HG02852 (cell line): ENCODE measurements at regions not wholly inside any gene's neighbourhood (a gene's known extent, or its start where the extent isn't known, plus 50 kb on each side); places are given as distances from the start of the nearest gene placed in this dataset.

Experiments
- ATAC-seq: cut with Tn5 transposase; IDR thresholded peaks from one replicate; pipeline ENCODE4 v1.9.1; 2021; ENCODE audit warnings: mild to moderate bottlenecking, moderate library complexity; ENCODE audit not compliant: unreplicated experiment

GRCh38 chr10:121405953-121406352, 192.3 kb downstream of the FGFR2 start:
- ATAC-seq: no peak

DNA sequence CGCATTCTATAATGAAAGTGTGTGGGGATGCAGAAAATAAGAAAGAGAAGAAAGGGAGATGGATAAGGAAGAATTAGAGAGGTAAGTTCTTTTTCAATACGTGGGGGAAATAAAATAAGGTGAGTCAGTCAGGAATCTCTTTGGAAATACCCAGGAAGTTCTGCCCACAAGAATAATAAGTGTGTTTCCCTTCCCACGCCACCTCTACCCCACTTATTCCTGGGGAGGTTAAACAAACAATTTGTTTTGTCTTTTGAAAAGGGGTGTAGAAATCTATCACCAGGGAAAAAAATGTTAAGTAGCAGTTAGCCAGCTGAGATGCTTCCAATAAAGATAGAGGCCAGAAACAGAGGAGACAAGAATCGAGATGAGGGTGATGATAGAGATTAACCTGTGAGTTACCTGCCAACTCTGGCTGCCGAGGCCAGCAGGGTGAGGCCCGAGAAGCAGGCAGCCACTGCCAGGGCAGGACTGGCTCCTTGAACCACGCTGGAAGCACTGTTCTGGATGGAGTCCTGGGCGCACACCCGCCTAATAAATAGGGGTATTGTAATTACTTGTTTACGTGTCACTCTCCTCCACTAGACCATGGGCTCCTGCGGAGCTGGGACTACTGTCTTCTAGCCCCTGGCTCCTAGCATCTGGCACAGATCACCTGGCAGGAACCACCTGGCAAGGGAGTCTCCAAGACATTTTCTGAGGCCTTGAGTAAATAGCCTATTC, 191.3 kb downstream of the FGFR2 start:
- no peak for ATAC-seq

DNA sequence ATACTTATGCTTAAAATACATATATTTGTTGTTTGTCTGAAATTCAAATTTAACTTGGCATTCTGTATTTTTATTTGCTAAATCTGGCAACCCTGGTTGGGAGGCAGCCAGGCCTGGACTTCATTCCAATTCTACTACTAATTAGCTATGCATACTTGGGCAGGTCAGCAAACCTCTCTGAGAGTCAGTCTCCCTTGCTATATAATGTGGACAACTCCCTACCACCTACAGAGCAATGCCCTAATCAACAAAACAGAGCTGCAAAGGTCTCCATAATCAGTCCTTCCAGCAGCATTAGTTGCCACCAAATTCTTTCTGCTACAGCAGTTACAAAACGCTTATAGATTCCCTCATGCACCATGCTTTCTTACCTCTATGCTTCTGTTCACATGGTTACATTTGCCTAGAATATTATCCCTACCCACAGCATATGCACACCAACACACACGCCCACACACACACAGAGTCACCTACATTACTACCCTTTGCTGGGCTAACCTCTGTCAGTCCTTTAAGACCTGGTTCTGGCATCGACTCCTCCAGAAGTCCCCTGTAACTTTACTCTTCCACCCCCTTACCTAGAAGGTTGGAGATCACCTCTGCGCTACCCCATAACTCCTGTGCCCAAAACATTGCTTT, 188.7 kb downstream of the FGFR2 start:
- ATAC-seq: no peak

DNA sequence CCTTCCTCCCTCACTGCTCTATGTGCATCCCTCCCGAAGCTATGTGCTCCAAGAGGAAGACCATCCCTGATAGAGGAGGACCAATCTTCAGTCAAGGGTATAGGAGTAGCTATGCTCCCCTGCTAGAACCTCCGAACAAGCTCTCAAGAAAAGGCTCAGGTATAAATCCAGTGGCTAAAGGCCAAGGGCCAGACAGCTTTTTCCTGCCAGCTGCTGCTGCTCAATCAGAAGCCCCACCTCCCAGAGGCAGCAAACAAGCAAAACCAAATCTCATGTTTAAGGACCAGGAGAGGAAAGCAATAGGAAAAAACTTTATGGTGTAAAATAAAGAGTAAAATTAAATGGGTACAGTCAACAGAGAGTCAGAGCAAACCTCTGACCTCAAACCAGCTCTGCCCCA, 187.2 kb downstream of the FGFR2 start:
- ATAC-seq: no peak

- no peak for ATAC-seq
Observed at GRCh38 chr10:121413951-121414350, 184.3 kb downstream of the FGFR2 start.

- ATAC-seq: no peak
Observed at GRCh38 chr10:121414366-121415062, 183.7 kb downstream of the FGFR2 start.

DNA sequence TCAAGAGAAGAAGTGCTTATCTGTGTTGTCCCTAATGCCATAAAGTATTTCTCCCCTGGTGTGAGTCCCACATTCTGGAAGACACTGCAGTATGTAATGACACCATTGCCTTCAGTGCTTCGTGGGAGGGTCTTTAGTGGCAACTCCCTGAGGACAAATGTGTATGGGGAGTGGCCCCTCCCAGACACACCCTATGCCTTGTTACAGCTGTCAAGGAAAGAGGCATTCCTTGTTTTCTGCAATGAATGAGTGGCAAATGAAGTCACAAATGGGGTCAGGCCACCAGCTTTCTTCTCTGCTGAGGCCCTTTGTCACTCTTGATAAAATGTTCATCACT, 183.2 kb downstream of the FGFR2 start:
- no peak for ATAC-seq

- no peak for ATAC-seq
Observed at GRCh38 chr10:121416071-121416470, 182.2 kb downstream of the FGFR2 start.

DNA sequence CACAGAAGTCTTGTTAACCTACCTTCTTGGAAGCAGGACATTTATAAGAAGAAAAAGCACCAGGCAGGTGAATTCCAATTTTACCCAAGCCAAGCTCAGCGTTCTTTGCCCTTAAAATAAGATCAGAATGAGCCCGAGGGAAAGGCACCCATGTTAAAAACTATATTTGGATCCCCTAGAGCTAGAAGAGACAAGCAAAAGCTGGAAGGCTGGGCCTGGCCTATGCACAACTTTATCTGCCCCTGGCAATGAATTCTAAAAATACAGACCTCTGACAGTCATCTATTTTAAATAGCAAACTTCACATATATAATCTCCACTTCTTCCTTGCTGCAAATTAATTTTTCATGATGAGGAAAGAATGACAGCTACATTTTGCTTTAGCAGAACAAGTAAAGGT, 180.9 kb downstream of the FGFR2 start:
- ATAC-seq: no peak

DNA sequence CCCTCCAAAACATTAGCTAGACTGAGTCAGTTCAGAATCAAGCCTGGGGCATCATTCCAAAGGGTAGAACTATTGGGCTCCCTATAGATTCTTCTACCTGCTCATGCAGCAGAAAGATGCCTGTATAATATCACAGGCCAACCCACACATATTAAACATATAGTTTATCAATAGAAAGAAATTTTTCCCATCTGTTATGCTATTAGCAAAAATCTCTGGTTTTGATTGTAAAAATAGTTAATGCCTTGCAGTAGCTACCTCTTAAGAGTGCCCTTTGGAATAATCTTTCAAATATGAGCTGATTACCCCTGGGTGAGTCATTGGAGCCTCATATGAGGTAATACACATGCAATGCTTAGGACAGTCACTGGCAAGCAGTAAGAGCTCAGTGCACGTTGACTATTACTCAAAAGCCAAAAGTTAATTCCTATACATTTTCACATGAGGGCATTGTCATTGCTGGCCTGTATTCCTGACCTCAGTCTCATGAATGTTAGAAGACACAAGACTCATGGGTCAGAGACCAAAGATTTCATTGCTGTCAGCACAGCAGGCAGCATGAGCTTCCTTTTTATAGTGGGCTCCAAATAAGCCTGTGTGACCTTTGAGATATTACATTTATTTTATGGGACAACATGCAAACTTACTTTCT, 180.0 kb downstream of the FGFR2 start:
- no peak for ATAC-seq

DNA sequence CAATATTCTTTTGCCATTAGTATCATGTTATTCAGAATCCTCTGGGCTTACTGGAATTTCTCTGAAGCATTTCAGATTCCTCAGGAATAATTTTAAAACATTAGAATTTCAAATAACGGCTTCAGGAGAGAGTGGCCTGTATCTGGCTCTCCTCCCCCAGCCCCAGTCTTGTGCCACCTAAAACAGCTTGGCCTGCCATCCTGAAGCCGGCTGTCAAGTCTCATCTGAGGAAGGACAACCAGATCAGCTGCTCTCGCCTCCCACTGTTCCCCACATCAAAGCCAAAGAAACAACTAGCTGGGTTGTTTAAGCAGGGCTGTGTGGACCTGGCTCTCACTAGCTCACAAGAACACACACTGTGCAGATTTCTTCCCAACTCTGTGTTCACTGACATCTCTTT, 178.2 kb downstream of the FGFR2 start:
- no peak for ATAC-seq

- ATAC-seq: no peak
Observed at GRCh38 chr10:121422096-121422495, 176.1 kb downstream of the FGFR2 start.

GRCh38 chr10:121425623-121426022, 172.6 kb downstream of the FGFR2 start:
- ATAC-seq: no peak

DNA sequence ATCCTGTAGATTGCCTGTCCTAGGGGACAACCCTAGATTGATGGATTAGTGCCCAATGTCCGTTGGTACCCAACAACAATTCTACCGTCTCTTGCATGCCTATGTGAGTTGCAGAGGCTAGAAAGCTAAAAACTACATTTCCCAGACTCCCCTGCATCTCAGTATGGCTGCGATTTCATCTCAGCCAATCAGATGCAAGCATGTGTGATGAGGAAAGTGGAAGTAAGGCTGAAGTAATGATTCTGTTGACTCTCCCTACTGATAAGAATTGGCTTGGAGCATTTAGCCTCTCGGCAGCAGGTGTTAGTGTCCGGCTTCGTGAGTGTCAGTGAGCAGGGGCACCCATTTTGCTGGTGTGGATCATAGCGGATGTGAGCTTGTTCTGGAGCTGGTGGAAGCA, 171.9 kb downstream of the FGFR2 start:
- no peak for ATAC-seq
